ENCODE measurements at regions not wholly inside any gene's neighbourhood (a gene's known extent, or its start where the extent isn't known, plus 50 kb on each side); places are given as distances from the start of the nearest gene placed in this dataset.
A peak's percentile ranks its signal among the peaks of the same experiment; 100 is the strongest.

GRCh38 chr16:48454051-48454450 lies 68.8 kb upstream of the SIAH1 start:
- Histone ChIP-seq H4K20me1 (ENCODE audit: insufficient read depth, low read length) (no peaks in the 10 kb centered on the region), H2AK5ac (ENCODE audit: low read depth, low read length) (peak overlapping the region; percentile 2; the same call in 1 of the 2 replicates), H3K4me2 (ENCODE audit: low read depth, low read length) (no peak overlapping the region), H2BK120ac (ENCODE audit: low read depth, low read length) (no peak overlapping the region), H2AFZ (replicated peaks; ENCODE audit: low read length, poor library complexity) (no peak overlapping the region), H3K9ac (ENCODE audit: low read depth, low read length) (no peak overlapping the region), H2BK20ac (ENCODE audit: low read depth, low read length) (no peak overlapping the region), H3K4ac (ENCODE audit: low read depth, low read length) (peak overlapping the region; percentile 32; the same call in 1 of the 2 replicates), H3K23ac (ENCODE audit: low read depth, low read length) (no peak overlapping the region), H3K27ac (ENCODE audit: insufficient read depth, low read length) (no peak overlapping the region), H3K18ac (ENCODE audit: low read depth, low read length) (no peak overlapping the region), H3K79me1 (ENCODE audit: low read depth in 1 of 2, low read length in 2 of 2) (no peaks in the 10 kb centered on the region), H4K8ac (ENCODE audit: low read depth in 2 of 2, low read length in 2 of 2) (no peak overlapping the region), H3K36me3 (ENCODE audit: control insufficient read depth, insufficient read depth, low read length) (no peaks in the 10 kb centered on the region), H4K5ac (ENCODE audit: low read depth, low read length) (no peak overlapping the region), H2BK5ac (ENCODE audit: low read depth, low read length, poor library complexity, severe bottlenecking) (no peak overlapping the region), H3K4me3 (ENCODE audit: insufficient read depth, low read depth, low read length) (no peak overlapping the region), H3K9me3 (ENCODE audit: control insufficient read depth, insufficient read depth, low read length) (no peaks in the 10 kb centered on the region), H2AK9ac (replicated peaks; ENCODE audit: low read depth, low read length, poor library complexity) (no peak overlapping the region), H3K14ac (replicated peaks; ENCODE audit: low read depth, low read length) (no peak overlapping the region), H3K56ac (ENCODE audit: extremely low read depth, insufficient read depth, low read length) (no peak overlapping the region), H2BK15ac (ENCODE audit: low read depth, low read length) (no peak overlapping the region), H3K4me1 (ENCODE audit: control insufficient read depth, insufficient read depth, low read length) (peaks cover 2% of the 10 kb centered on the region; the same call in 1 of the 2 replicates), H4K91ac (ENCODE audit: insufficient read depth, low read depth, low read length) (no peak overlapping the region), H3K9me1 (ENCODE audit: insufficient read depth, low read length) (0 out of 2 replicates have a peak, but pooled peaks cover 3% of the 10 kb centered on the region), H3K27me3 (ENCODE audit: control insufficient read depth, insufficient read depth, low read length) (no peaks in the 10 kb centered on the region; the same call in 1 of the 2 replicates)
- intact Hi-C loops (cut with micrococcal nuclease) = no loop called here
- DNase-seq (no peak), ATAC-seq (ENCODE audit: low read depth) (no peak)
- WGBS, 2 experiments (ENCODE audit: extremely low coverage in 2 of 2, insufficient read length in 1 of 2) = no CpG with 5 or more reads among the region's 7 CpGs
- dilution Hi-C loops (cut with HindIII; ENCODE audit: low sequenced_read_pairs, unreplicated experiment) = no loop called here
- TF ChIP-seq CEBPB (IDR thresholded peaks at IDR 0.05; ENCODE audit: low read depth, low read length) (no peak), CHD1 (IDR thresholded peaks at IDR 0.05; ENCODE audit: low read depth, low read length) (no peak), BHLHE40 (IDR thresholded peaks at IDR 0.05; ENCODE audit: low read depth, low read length) (no peak), SMC3 (IDR thresholded peaks at IDR 0.05; ENCODE audit: low read depth, low read length) (no peak), NFE2L2 (IDR thresholded peaks at IDR 0.05; ENCODE audit: low read depth, low read length) (no peak), RAD21 (IDR thresholded peaks at IDR 0.05; ENCODE audit: low read length) (no peak)
- TF ChIP-seq, protein P1, sequence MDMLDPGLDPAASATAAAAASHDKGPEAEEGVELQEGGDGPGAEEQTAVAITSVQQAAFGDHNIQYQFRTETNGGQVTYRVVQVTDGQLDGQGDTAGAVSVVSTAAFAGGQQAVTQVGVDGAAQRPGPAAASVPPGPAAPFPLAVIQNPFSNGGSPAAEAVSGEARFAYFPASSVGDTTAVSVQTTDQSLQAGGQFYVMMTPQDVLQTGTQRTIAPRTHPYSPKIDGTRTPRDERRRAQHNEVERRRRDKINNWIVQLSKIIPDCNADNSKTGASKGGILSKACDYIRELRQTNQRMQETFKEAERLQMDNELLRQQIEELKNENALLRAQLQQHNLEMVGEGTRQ (IDR thresholded peaks at IDR 0.05; ENCODE audit: low read depth, low read length) = no peak
- BruUV-seq (replicated peaks) = no TSS peak
- in situ Hi-C loops (cut with MboI; ENCODE audit: low sequenced_read_pairs) = no loop called here
- CTCF ChIA-PET = no interaction called here
- POLR2A ChIA-PET (ENCODE audit: unreplicated experiment) = no interaction called here

Data from IMR-90 (cell line).